ENCODE measurements at regions not wholly inside any gene's neighbourhood (a gene's known extent, or its start where the extent isn't known, plus 50 kb on each side); places are given as distances from the start of the nearest gene placed in this dataset.

GRCh38 chr21:15210235-15210678, 145.5 kb upstream of the NRIP1 start (continued):
- TF ChIP-seq, protein P1, sequence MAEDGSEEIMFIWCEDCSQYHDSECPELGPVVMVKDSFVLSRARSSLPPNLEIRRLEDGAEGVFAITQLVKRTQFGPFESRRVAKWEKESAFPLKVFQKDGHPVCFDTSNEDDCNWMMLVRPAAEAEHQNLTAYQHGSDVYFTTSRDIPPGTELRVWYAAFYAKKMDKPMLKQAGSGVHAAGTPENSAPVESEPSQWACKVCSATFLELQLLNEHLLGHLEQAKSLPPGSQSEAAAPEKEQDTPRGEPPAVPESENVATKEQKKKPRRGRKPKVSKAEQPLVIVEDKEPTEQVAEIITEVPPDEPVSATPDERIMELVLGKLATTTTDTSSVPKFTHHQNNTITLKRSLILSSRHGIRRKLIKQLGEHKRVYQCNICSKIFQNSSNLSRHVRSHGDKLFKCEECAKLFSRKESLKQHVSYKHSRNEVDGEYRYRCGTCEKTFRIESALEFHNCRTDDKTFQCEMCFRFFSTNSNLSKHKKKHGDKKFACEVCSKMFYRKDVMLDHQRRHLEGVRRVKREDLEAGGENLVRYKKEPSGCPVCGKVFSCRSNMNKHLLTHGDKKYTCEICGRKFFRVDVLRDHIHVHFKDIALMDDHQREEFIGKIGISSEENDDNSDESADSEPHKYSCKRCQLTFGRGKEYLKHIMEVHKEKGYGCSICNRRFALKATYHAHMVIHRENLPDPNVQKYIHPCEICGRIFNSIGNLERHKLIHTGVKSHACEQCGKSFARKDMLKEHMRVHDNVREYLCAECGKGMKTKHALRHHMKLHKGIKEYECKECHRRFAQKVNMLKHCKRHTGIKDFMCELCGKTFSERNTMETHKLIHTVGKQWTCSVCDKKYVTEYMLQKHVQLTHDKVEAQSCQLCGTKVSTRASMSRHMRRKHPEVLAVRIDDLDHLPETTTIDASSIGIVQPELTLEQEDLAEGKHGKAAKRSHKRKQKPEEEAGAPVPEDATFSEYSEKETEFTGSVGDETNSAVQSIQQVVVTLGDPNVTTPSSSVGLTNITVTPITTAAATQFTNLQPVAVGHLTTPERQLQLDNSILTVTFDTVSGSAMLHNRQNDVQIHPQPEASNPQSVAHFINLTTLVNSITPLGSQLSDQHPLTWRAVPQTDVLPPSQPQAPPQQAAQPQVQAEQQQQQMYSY (CRISPR knock-in tag; IDR thresholded peaks at IDR 0.05), result no peak
- TF ChIP-seq SMC3 (IDR thresholded peaks at IDR 0.05; ENCODE audit: borderline replicate concordance, low read length), result no peak

GRCh38 chr21:15211491-15212133, 146.8 kb upstream of the NRIP1 start:
- Histone ChIP-seq H3K79me2 (ENCODE audit: control insufficient read depth, insufficient read depth, low read length) (no peaks in the 10 kb centered on the region), H3K4me2 (ENCODE audit: control insufficient read depth, insufficient read depth) (no peak overlapping the region)
- in situ Hi-C loops (cut with MboI), result no loop called here

More at GRCh38 chr21:15211491-15212133, 146.8 kb upstream of the NRIP1 start:
- 17% methylated on average over 5 of the region's 5 CpGs for WGBS (ENCODE audit: insufficient coverage, insufficient replicate concordance, low lambda C conversion rate, missing lambda C conversion rate)
- intact Hi-C loops (cut with micrococcal nuclease; ENCODE audit: unreplicated experiment), result no loop called here
- no peak for DNase-seq (ENCODE audit: low read depth, low spot score)
- H3K27me3 ChIP-seq (replicated peaks in 1 of 2; ENCODE audit: control insufficient read depth in 2 of 2, insufficient read depth in 2 of 2, low read length in 1 of 2), result no peaks in the 10 kb centered on the region; a peak in 1 of 4 replicates
- no TSS peak for BruUV-seq (replicated peaks)
- ATAC-seq, result no peak
- ChIA-PET CTCF (no interaction called here), POLR2A (no interaction called here), SMC1A (ENCODE audit: uncharacterized antibody, unreplicated experiment) (no interaction called here), RAD21 (ENCODE audit: unreplicated experiment) (no interaction called here)
- H3K4me1 ChIP-seq (ENCODE audit: control insufficient read depth, insufficient read depth, low read length), result peaks cover 7% of the 10 kb centered on the region
- FAIRE-seq, result no peak
- no peak overlapping the region for H3K27ac ChIP-seq (ENCODE audit: control insufficient read depth, insufficient read depth)
- H3K36me3 ChIP-seq (ENCODE audit: control insufficient read depth in 2 of 2, insufficient read depth in 2 of 2, low read length in 1 of 2), result no peaks in the 10 kb centered on the region
- H2AFZ ChIP-seq (ENCODE audit: control insufficient read depth, low read depth, low read length), result no peak overlapping the region
- no peak overlapping the region for H3K9ac ChIP-seq (ENCODE audit: control insufficient read depth, insufficient read depth, low read length)
- H3K4me3 ChIP-seq, result no peak overlapping the region
- TF ChIP-seq SPI1 (IDR thresholded peaks at IDR 0.05; ENCODE audit: borderline replicate concordance, insufficient read depth, low read depth, low read length) (no peak), BMI1 (IDR thresholded peaks at IDR 0.05; ENCODE audit: borderline replicate concordance) (no peak), POU2F2 (IDR thresholded peaks at IDR 0.05; ENCODE audit: borderline replicate concordance, low read depth, low read length) (no peak), BRCA1 (IDR thresholded peaks at IDR 0.05; ENCODE audit: low read depth, low read length) (no peak), KAT2A (conservative IDR thresholded peaks at IDR 0.05; ENCODE audit: control insufficient read depth, low read depth, low read length) (no peak), WRNIP1 (IDR thresholded peaks at IDR 0.05; ENCODE audit: borderline replicate concordance, low read depth, low read length) (no peak)
- H3K9me3 ChIP-seq (replicated peaks; ENCODE audit: control insufficient read depth, insufficient read depth, low read length), result no peaks in the 10 kb centered on the region; the same call in 2 of the 3 replicates
- no peaks in the 10 kb centered on the region for H4K20me1 ChIP-seq (ENCODE audit: control insufficient read depth, insufficient read depth)
